Esophagus squamous epithelium (tissue), 5 donors: ENCODE measurements at regions not wholly inside any gene's neighbourhood (a gene's known extent, or its start where the extent isn't known, plus 50 kb on each side); places are given as distances from the start of the nearest gene placed in this dataset.
A peak's percentile ranks its signal among the peaks of the same experiment; 100 is the strongest.
"Not testable (repeated sequence)": the region's sequence is repeated elsewhere in the genome, so short reads cannot be mapped to it uniquely, and the experiment has no call there.

Experiments used
- DNase-seq: peaks from one replicate; lab custom pipeline; 2025; lab: John Stamatoyannopoulos, UW
- H3K27ac ChIP-seq, 4 donors: fragments of 200-600 bp; sonication (generic); one replicate each; pipeline ENCODE4 v1.5.1; 2016 to 2019; ENCODE audit warnings: mild to moderate bottlenecking in 1 of 4
- H3K27me3 ChIP-seq, 4 donors: fragments of 200-600 bp; sonication (generic); 1 replicate in 3 of 4; 2 replicates in 1 of 4; pipeline versions ENCODE4 v1.5.1 to v1.6.0; 2017 to 2021; ENCODE audit warnings: antibody characterized with exemption in 1 of 4
- H3K36me3 ChIP-seq, 3 donors: fragments of 200-600 bp; sonication (generic); one replicate each; pipeline ENCODE4 v1.5.1; 2016 to 2019
- H3K4me1 ChIP-seq, 3 donors: fragments of 200-600 bp; sonication (generic); one replicate each; pipeline ENCODE4 v1.5.1; 2017 to 2019
- H3K4me3 ChIP-seq, 4 donors: fragments of 200-600 bp; sonication (generic); 1 replicate in 3 of 4; 2 replicates in 1 of 4; pipeline ENCODE4 v1.5.1; 2016 to 2019; ENCODE audit warnings: mild to moderate bottlenecking in 2 of 4, moderate library complexity in 1 of 4
- H3K9me3 ChIP-seq, 3 donors: fragments of 200-600 bp; sonication (generic); one replicate each; pipeline ENCODE4 v1.5.1; 2016 to 2019
- POLR2A ChIP-seq, 4 donors: fragments of 450-650 bp; IDR thresholded peaks; one replicate each; pipeline ENCODE4 v1.6.1; 2017; ENCODE audit warnings: antibody characterized with exemption in 4 of 4, mild to moderate bottlenecking in 4 of 4, moderate library complexity in 3 of 4
- WGBS, 2 donors: methylation state at CpG; one replicate each; pipeline ENCODE4 v1.1.5; 2018; 5-methylcytosine and 5-hydroxymethylcytosine counted together
- intact Hi-C: fragments of 100-400 bp; cut with DNase I; formaldehyde crosslinking; loops from one replicate; pipeline ENCODE4 v1.15.0; 2022
- TF ChIP-seq, protein P1 (sequence below), 6 experiments: fragments of 450-650 bp in 4 of 6; fragments of 200-600 bp in 2 of 6; sonication (generic) in 2 of 6; IDR thresholded peaks; one replicate each; pipeline ENCODE4 v1.5.1; 2016 to 2019; ENCODE audit warnings: antibody characterized with exemption in 6 of 6, mild to moderate bottlenecking in 4 of 6, moderate library complexity in 4 of 6
- donor health status: DM: yes; HTN: yes; CAD: no.

DNA sequence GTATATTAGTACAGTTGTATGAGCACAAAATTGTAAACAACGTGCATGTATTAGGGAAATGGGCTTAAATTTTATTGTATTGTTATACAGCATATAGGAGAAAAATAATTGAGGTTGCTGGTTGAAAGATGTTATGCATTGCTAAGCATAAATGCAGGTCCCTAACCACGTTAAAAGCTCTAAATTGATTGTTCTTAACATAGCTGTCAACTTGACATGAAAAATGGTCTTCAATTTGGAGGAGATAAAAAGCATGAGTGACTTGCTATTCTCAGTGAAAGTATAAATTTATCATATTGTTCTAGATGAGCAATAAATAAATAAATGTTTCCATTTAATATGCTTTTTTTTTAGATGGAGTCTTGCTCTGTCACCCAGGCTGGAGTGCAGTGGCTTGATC is 506.6 kb upstream of the ATXN7L3B start:
- DNase-seq: no peak
- Histone ChIP-seq H3K36me3 (no peaks in the 10 kb centered on the region), H3K27ac (no peak overlapping the region), H3K9me3 (no peaks in the 10 kb centered on the region), H3K27me3 (no peaks in the 10 kb centered on the region), H3K4me3 (no peak overlapping the region), H3K4me1 (no peaks in the 10 kb centered on the region)
- intact Hi-C loops: no loop called here
- TF ChIP-seq, protein P1, sequence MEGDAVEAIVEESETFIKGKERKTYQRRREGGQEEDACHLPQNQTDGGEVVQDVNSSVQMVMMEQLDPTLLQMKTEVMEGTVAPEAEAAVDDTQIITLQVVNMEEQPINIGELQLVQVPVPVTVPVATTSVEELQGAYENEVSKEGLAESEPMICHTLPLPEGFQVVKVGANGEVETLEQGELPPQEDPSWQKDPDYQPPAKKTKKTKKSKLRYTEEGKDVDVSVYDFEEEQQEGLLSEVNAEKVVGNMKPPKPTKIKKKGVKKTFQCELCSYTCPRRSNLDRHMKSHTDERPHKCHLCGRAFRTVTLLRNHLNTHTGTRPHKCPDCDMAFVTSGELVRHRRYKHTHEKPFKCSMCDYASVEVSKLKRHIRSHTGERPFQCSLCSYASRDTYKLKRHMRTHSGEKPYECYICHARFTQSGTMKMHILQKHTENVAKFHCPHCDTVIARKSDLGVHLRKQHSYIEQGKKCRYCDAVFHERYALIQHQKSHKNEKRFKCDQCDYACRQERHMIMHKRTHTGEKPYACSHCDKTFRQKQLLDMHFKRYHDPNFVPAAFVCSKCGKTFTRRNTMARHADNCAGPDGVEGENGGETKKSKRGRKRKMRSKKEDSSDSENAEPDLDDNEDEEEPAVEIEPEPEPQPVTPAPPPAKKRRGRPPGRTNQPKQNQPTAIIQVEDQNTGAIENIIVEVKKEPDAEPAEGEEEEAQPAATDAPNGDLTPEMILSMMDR (IDR thresholded peaks at IDR 0.05): no peak
- no peak for TF ChIP-seq POLR2A (IDR thresholded peaks at IDR 0.05)
- 36 to 44% methylated on average over 2 of the region's 2 CpGs for WGBS, 2 donors

DNA sequence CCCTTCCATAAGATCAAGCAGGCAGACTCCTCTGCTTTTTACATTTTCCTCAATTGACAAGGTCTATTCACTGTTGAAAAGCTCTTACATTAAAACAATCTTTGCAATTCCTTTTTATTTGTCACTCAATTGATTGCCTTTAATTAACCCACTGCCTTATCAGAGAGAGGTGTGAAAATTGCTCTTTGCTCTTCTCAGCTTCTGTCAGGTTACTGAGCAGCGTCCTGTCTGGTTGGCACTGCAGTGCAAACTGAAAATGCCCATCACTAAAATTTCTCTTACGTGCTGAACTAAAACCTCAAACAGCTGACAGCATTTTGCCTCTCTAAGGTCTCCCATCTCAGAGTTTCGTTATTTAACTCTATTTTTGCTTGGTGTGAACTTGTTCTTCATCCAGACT is 504.1 kb upstream of the ATXN7L3B start:
- no peaks in the 10 kb centered on the region for H3K36me3 ChIP-seq

DNA sequence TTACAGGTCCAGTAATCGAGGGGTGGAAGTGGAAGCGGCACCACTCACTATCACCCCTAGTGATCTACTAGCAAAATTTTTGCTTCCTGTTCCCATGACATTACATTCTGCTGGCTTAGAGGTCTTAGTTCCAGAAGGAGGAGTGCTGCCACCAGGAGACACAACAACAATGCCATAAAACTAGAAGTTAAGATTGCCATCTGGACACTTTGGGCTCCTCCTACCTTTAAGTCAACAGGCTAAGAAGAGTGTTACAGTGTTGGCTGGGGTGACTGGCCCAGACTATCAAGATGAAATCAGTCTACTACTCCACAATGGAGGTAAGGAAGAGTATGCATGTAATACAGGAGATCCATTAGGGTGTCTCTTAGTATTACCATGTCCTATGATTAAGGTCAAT is 498.5 kb upstream of the ATXN7L3B start:
- H3K27me3 ChIP-seq, H3K9me3 ChIP-seq, H3K4me3 ChIP-seq, intact Hi-C loops, DNase-seq, H3K27ac ChIP-seq, H3K36me3 ChIP-seq: not testable (repeated sequence)
- 85% methylated on average over 2 of the region's 2 CpGs; no CpG with 5 or more reads in 1 of the 2 donors for WGBS, 2 donors
- H3K4me1 ChIP-seq: peaks cover 0 to 21% (median 4%) of the 10 kb centered on the region in 3 donors

More for the DNA sequence above, 504.1 kb upstream of the ATXN7L3B start:
- 46 to 50% methylated on average over 3 of the region's 3 CpGs for WGBS, 2 donors
- no peaks in the 10 kb centered on the region for H3K4me1 ChIP-seq
- no peaks in the 10 kb centered on the region for H3K9me3 ChIP-seq
- no peak overlapping the region for H3K4me3 ChIP-seq
- no peak overlapping the region for H3K27ac ChIP-seq
- no peaks in the 10 kb centered on the region for H3K27me3 ChIP-seq
- DNase-seq: no peak
- intact Hi-C loops: no loop called here
- no peak for TF ChIP-seq POLR2A (IDR thresholded peaks at IDR 0.05)
- TF ChIP-seq, protein P1 (IDR thresholded peaks at IDR 0.05): no peak

DNA sequence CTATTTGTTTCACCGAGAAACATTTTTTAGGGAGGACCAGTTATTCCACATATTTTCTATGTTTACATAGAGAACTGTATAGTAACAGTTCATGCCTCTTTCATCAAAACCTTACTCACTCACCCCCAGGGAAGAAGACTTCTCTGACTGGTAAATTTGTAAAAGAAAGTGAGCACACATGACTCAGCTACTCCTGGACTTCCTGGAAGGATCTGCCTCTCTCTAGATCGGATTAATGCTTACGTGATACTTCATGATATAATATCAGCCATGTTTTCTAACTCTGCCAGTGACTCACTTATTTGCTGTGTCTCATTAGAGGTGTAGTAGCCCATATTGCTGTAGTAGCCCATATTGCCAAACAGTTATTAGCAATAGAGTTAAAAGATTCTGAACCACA is 494.3 kb upstream of the ATXN7L3B start:
- peak overlapping the region in 3 of 4 donors; percentile 33 to 72 (median 59) for H3K27ac ChIP-seq
- H3K4me1 ChIP-seq: peaks cover 0 to 21% (median 4%) of the 10 kb centered on the region in 3 donors
- no peak overlapping the region for H3K4me3 ChIP-seq
- TF ChIP-seq, protein P1 (IDR thresholded peaks at IDR 0.05): no peak
- no peak for TF ChIP-seq POLR2A (IDR thresholded peaks at IDR 0.05)
- no peaks in the 10 kb centered on the region for H3K36me3 ChIP-seq
- DNase-seq: no peak
- intact Hi-C loops: no loop called here
- H3K9me3 ChIP-seq: no peaks in the 10 kb centered on the region
- 49 to 62% methylated on average over 3 of the region's 3 CpGs for WGBS, 2 donors
- no peaks in the 10 kb centered on the region for H3K27me3 ChIP-seq

DNA sequence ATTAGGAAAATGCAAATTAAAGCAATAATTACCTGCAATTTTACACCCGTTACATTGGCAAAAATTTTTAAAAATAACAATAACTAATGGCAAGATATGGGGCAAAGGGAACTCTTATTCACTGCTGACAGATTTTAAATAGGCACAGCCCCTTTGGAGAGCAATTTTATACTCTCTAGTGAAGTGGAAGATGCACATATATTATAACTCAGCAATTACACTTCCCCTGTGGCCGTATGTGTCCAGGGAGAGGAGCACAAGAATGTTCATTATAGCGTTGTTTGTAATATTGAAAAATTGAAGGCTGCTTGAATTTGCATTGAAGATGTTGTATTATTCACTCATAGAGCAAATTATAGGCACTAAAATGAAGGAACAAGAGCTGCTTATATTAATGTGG is 488.3 kb upstream of the ATXN7L3B start:
- WGBS, 2 donors: 84 to 88% methylated on average over 3 of the region's 3 CpGs
- no peaks in the 10 kb centered on the region for H3K36me3 ChIP-seq
- no peaks in the 10 kb centered on the region for H3K9me3 ChIP-seq

More for the DNA sequence above, 488.3 kb upstream of the ATXN7L3B start:
- no peak overlapping the region for H3K4me3 ChIP-seq
- intact Hi-C loops: no loop called here
- no peaks in the 10 kb centered on the region for H3K27me3 ChIP-seq
- DNase-seq: no peak
- TF ChIP-seq, protein P1 (IDR thresholded peaks at IDR 0.05): no peak
- TF ChIP-seq POLR2A (IDR thresholded peaks at IDR 0.05): no peak
- H3K4me1 ChIP-seq: no peaks in the 10 kb centered on the region
- H3K27ac ChIP-seq: no peak overlapping the region
